HepG2 (cell line): ENCODE measurements at regions not wholly inside any gene's neighbourhood (a gene's known extent, or its start where the extent isn't known, plus 50 kb on each side); places are given as distances from the start of the nearest gene placed in this dataset.

Source experiments
- ATAC-seq: fragments of 200-7000 bp; cut with Tn5 transposase; 3 replicates; pipeline ENCODE4 v1.9.1; 2020; ENCODE audit warnings: mild to moderate bottlenecking, moderate library complexity
- BruUV-seq: library from RNA; stranded (reverse); fragments of 400-500 nt; replicated peaks from 2 replicates; lab custom pipeline; 2021; lab: Mats Ljungman, UMichigan
- CTCF ChIA-PET: fragments of 300-600 bp; formaldehyde crosslinking; extraction: SDS; loops from one replicate; lab custom pipeline; 2021; ENCODE audit warnings: low total read pairs, inconsistent platforms, low intra/inter-chr PET ratio; lab: Yijun Ruan, JAX
- POLR2A ChIA-PET: fragments of 350-600 bp; sonication (Branson Sonifier 250); formaldehyde crosslinking; loops from one replicate; lab custom pipeline; 2020; ENCODE audit warnings: antibody characterized with exemption, inconsistent platforms; lab: Yijun Ruan, JAX
- DNase-seq: peaks from one replicate; pipeline ENCODE4 v3.0.0-alpha.2; 2015; ENCODE audit warnings: low spot score
- FAIRE-seq: peaks from 3 replicates; lab custom pipeline; 2011; peaks lifted over from hg19 to GRCh38; lab: Jason Lieb, UNC
- H2AFZ ChIP-seq: one replicate; pipeline ENCODE4 v1.6.1; 2011; ENCODE audit warnings: low read length, inconsistent platforms
- H3K27ac ChIP-seq: fragments of 300-600 bp; 3 replicates; pipeline ENCODE4 v1.8.0; 2011; ENCODE audit warnings: mixed run types, mild to moderate bottlenecking, mixed read lengths, low read length, inconsistent platforms; ENCODE audit not compliant: insufficient read depth; ENCODE audit errors: extremely low read length
- H3K27me3 ChIP-seq, 2 experiments: fragments of 200-600 bp in 1 of 2; 2 replicates in 1 of 2; 3 replicates in 1 of 2; pipeline versions ENCODE4 v1.6.0 to v1.8.0; 2011; ENCODE audit warnings: low read length in 2 of 2, mild to moderate bottlenecking in 2 of 2, moderate library complexity in 2 of 2, inconsistent platforms in 1 of 2; ENCODE audit not compliant: insufficient read depth in 2 of 2, control insufficient read depth in 1 of 2
- H3K36me3 ChIP-seq, 2 experiments: fragments of 200-600 bp in 1 of 2; replicated peaks in 1 of 2; 2 replicates in 1 of 2; 3 replicates in 1 of 2; pipeline versions ENCODE4 v1.5.1 to v1.8.0; 2011; ENCODE audit warnings: low read length in 2 of 2, inconsistent platforms in 1 of 2; ENCODE audit not compliant: insufficient read depth in 2 of 2, control insufficient read depth in 1 of 2
- H3K4me1 ChIP-seq: 2 replicates; pipeline ENCODE4 v1.5.1; 2012; ENCODE audit warnings: low read length, inconsistent platforms; ENCODE audit not compliant: insufficient read depth
- H3K4me2 ChIP-seq: 2 replicates; pipeline ENCODE4 v1.6.0; 2011; ENCODE audit warnings: low read depth, low read length, inconsistent platforms
- H3K4me3 ChIP-seq, 3 experiments: fragments of 200-600 bp in 1 of 3; sonication (generic), shearing (Covaris generic) in 1 of 3; replicated peaks in 1 of 3; 2 replicates each; pipeline ENCODE4 v1.5.1; 2011 to 2016; ENCODE audit warnings: low read length in 3 of 3, inconsistent platforms in 2 of 3, low read depth in 2 of 3, mild to moderate bottlenecking in 2 of 3, control low read depth in 1 of 3, mixed read lengths in 1 of 3; ENCODE audit not compliant: insufficient read depth in 1 of 3
- H3K79me2 ChIP-seq: one replicate; pipeline ENCODE4 v1.6.1; 2011; ENCODE audit warnings: low read length, inconsistent platforms; ENCODE audit not compliant: insufficient read depth
- H3K9ac ChIP-seq: 2 replicates; pipeline ENCODE4 v1.6.0; 2011; ENCODE audit warnings: mild to moderate bottlenecking, low read depth, low read length, inconsistent platforms; ENCODE audit not compliant: insufficient read depth
- H3K9me3 ChIP-seq: 2 replicates; pipeline ENCODE4 v1.5.1; 2012; ENCODE audit warnings: mild to moderate bottlenecking, low read length
- H4K20me1 ChIP-seq: 2 replicates; pipeline ENCODE4 v1.6.0; 2011; ENCODE audit warnings: inconsistent platforms, mild to moderate bottlenecking, low read length, moderate library complexity; ENCODE audit not compliant: insufficient read depth
- NCOA2 ChIP-seq: sonication (generic); formaldehyde crosslinking; IDR thresholded peaks from 2 replicates; pipeline ENCODE4 v1.8.0; 2022; ENCODE audit warnings: inconsistent platforms
- PHF21A ChIP-seq: sonication (generic); formaldehyde crosslinking; IDR thresholded peaks from 2 replicates; pipeline ENCODE4 v1.5.0; 2020; ENCODE audit warnings: mild to moderate bottlenecking, missing genetic modification reagents
- YEATS4 ChIP-seq: sonication (generic); formaldehyde crosslinking; IDR thresholded peaks from 2 replicates; pipeline ENCODE4 v1.4.0; 2020; ENCODE audit warnings: missing genetic modification reagents, borderline replicate concordance
- ZNF251 ChIP-seq: sonication (generic); formaldehyde crosslinking; IDR thresholded peaks from 2 replicates; pipeline ENCODE4 v1.9.0; 2021; ENCODE audit warnings: mild to moderate bottlenecking, missing genetic modification reagents
- ZNF512 ChIP-seq: sonication (generic); formaldehyde crosslinking; IDR thresholded peaks from 2 replicates; pipeline ENCODE4 v1.4.0; 2020; ENCODE audit warnings: mild to moderate bottlenecking, missing genetic modification reagents
- ZNF883 ChIP-seq: sonication (generic); formaldehyde crosslinking; IDR thresholded peaks from 2 replicates; pipeline ENCODE4 v1.5.1; 2020; ENCODE audit warnings: mild to moderate bottlenecking, missing genetic modification reagents; ENCODE audit errors: not compliant biosample characterization
- WGBS: methylation state at CpG from one replicate; pipeline ENCODE4 v1.1.6; 2017; ENCODE audit warnings: low lambda C conversion rate; 5-methylcytosine and 5-hydroxymethylcytosine counted together
- in situ Hi-C: cut with HindIII; loops from 2 replicates; pipeline ENCODE4 v1.10.0; 2017; ENCODE audit warnings: low pct_unique_long_range_greater_than_20kb; ENCODE audit not compliant: extremely low pct_ligation_motif_present
- intact Hi-C: fragments of 100-400 bp; cut with micrococcal nuclease; formaldehyde crosslinking; loops from one replicate; pipeline ENCODE4 v1.10.0; 2022; ENCODE audit not compliant: unreplicated experiment
- TF ChIP-seq, protein P1 (sequence below): sonication (generic); formaldehyde crosslinking; IDR thresholded peaks from 2 replicates; pipeline ENCODE4; 2020; ENCODE audit warnings: missing genetic modification reagents, mild to moderate bottlenecking, borderline replicate concordance

GRCh38 chr5:73233461-73234203, 60.6 kb downstream of the TMEM174 start:
- H3K27ac ChIP-seq, result no peak overlapping the region
- in situ Hi-C loops, result no loop called here
- TF ChIP-seq ZNF883 (CRISPR knock-in tag) (no peak), ZNF512 (no peak), YEATS4 (CRISPR knock-in tag) (no peak)
- TF ChIP-seq, all 625 proteins: peak for 0
- Histone ChIP-seq H3K4me3 (no peak overlapping the region), H3K9ac (no peak overlapping the region), H3K4me1 (no peaks in the 10 kb centered on the region), H3K4me2 (no peak overlapping the region), H3K9me3 (no peaks in the 10 kb centered on the region), H2AFZ (no peak overlapping the region), H3K36me3 (no peaks in the 10 kb centered on the region), H3K79me2 (no peaks in the 10 kb centered on the region), H4K20me1 (no peaks in the 10 kb centered on the region), H3K27me3 (peaks cover 0 to 53% of the 10 kb centered on the region in 2 experiments; a peak in 3 of 5 replicates)
- peak; percentile 41; the same call in 2 of the 3 replicates for ATAC-seq
- intact Hi-C loops, result no loop called here
- ChIA-PET POLR2A (no interaction called here), CTCF (no interaction called here)
- BruUV-seq, result no TSS peak
- WGBS, result 43% methylated on average over 25 of the region's 64 CpGs
- FAIRE-seq, result no peak
- DNase-seq, result no peak

- ATAC-seq, result no peak
- no peaks in the 10 kb centered on the region for H3K79me2 ChIP-seq
- POLR2A ChIA-PET, result no interaction called here
- WGBS, result 72% methylated on average over 5 of the region's 17 CpGs
- CTCF ChIA-PET, result no interaction called here
- H3K27me3 ChIP-seq, result peaks cover 0 to 53% of the 10 kb centered on the region in 2 experiments; a peak in 3 of 5 replicates
- TF ChIP-seq NCOA2 (CRISPR knock-in tag) (no peak), PHF21A (CRISPR knock-in tag) (no peak), ZNF251 (no peak)
- TF ChIP-seq, protein P1, sequence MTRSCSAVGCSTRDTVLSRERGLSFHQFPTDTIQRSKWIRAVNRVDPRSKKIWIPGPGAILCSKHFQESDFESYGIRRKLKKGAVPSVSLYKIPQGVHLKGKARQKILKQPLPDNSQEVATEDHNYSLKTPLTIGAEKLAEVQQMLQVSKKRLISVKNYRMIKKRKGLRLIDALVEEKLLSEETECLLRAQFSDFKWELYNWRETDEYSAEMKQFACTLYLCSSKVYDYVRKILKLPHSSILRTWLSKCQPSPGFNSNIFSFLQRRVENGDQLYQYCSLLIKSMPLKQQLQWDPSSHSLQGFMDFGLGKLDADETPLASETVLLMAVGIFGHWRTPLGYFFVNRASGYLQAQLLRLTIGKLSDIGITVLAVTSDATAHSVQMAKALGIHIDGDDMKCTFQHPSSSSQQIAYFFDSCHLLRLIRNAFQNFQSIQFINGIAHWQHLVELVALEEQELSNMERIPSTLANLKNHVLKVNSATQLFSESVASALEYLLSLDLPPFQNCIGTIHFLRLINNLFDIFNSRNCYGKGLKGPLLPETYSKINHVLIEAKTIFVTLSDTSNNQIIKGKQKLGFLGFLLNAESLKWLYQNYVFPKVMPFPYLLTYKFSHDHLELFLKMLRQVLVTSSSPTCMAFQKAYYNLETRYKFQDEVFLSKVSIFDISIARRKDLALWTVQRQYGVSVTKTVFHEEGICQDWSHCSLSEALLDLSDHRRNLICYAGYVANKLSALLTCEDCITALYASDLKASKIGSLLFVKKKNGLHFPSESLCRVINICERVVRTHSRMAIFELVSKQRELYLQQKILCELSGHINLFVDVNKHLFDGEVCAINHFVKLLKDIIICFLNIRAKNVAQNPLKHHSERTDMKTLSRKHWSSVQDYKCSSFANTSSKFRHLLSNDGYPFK (CRISPR knock-in tag), result no peak
- TF ChIP-seq, all 625 proteins: peak for 0
- Histone ChIP-seq H4K20me1 (no peaks in the 10 kb centered on the region), H3K4me3 (no peak overlapping the region), H3K9ac (no peak overlapping the region), H3K4me2 (no peak overlapping the region), H2AFZ (no peak overlapping the region), H3K9me3 (no peaks in the 10 kb centered on the region), H3K4me1 (no peaks in the 10 kb centered on the region), H3K36me3 (no peaks in the 10 kb centered on the region), H3K27ac (no peak overlapping the region)
- intact Hi-C loops (no loop called here), in situ Hi-C loops (no loop called here)
- BruUV-seq, result no TSS peak
- no peak for DNase-seq
- FAIRE-seq, result no peak
Measured at GRCh38 chr5:73233053-73233460, 60.1 kb downstream of the TMEM174 start.
